H1 (cell line): ENCODE measurements at regions not wholly inside any gene's neighbourhood (a gene's known extent, or its start where the extent isn't known, plus 50 kb on each side); places are given as distances from the start of the nearest gene placed in this dataset.

Experiments used
- CHD7 ChIP-seq: fragments of 300-600 bp; sonication (generic); IDR thresholded peaks from 2 replicates; pipeline ENCODE4 v1.7.1; 2012; ENCODE audit warnings: low read length, moderate library complexity, mild to moderate bottlenecking, inconsistent platforms; ENCODE audit not compliant: insufficient replicate concordance

DNA sequence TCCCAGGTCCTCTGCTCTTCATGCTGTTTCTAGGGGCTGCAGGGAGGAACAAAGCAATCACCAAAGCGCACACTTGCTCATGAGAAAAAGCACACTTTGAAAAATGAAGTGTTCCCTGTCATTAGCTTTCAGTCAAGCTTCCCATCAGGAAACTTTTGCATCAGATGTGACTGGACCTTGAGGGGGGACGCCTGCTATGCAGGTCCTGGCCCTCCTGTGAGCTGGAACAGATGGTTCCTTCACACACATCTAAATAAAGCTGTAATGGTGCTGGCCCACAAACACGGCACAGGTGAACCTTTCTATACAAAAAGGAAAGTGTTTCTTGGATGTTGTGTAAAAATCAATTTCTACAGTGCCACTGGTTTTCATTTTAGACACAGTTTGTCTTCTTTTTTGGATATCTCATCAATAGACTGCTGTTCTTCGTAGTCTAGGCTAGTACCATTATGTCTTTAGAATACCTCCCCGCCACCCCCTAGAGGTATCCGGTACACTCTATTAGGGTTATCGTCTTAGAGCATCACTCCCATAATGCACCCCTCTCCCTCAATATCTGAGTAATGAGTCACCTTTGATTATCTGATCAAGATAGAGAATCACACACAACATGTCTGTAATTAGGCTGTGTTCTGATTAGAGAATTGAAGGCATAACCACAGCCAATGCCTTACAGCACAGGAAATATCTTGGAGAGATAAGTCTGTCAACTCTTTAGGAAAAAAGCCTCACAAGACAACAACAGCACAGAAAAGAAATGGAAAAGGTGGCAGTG is 266.3 kb downstream of the TLR4 start (continued):
- no peak for TF ChIP-seq CHD7
